HL-60/S4 (cell line): ENCODE measurements at regions not wholly inside any gene's neighbourhood (a gene's known extent, or its start where the extent isn't known, plus 50 kb on each side); places are given as distances from the start of the nearest gene placed in this dataset.
"Not testable (repeated sequence)": the region's sequence is repeated elsewhere in the genome, so short reads cannot be mapped to it uniquely, and the experiment has no call there.

ENCODE experiments used
- in situ Hi-C: fragments of 300-500 bp; cut with MboI; formaldehyde crosslinking; loops from 2 replicates; pipeline ENCODE4 v1.14.3; 2022; ENCODE audit warnings: low sequenced_read_pairs

- in situ Hi-C loops = no loop called here
Observed at GRCh38 chr1:181949500-181949899, 112.0 kb downstream of the ZNF648 start.

DNA sequence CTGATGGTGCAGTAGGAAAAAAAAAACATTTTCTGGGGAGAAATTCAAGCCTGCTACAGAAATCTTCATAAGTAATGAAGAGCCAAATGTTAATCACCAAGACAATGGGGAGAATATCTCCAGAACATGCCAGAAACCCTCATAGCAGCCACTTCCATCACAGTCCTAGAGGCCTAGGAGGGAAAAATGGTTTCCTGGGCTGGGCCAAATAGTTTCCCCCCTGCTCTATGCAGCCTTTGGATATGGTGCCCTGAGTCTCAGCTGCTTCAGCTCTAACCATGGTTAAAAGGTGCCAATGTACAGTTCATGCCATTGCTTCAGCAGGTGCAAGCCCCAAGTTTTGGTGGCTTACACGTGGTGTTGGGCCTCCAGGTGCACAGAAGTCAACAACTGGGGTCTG, 113.1 kb downstream of the ZNF648 start:
- in situ Hi-C loops = no loop called here

DNA sequence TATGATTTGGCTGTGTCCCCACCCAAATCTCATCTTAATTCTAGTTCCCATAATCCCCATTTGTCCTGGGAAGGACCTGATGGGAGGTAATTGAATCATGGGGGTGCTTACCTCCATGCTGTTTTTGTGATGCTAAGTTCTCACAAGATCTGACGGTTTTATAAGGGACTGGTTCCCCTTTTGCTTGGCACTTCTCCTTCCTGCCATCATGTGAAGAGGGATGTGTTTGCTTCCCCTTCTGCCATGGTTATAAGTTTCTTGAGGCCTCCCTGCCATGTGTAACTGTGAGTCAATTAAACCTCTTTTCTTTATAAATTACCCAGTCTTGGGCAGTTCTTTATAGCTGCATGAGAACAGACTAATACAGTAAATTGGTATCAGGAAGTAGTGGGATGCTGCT, 114.1 kb downstream of the ZNF648 start:
- in situ Hi-C loops = no loop called here

DNA sequence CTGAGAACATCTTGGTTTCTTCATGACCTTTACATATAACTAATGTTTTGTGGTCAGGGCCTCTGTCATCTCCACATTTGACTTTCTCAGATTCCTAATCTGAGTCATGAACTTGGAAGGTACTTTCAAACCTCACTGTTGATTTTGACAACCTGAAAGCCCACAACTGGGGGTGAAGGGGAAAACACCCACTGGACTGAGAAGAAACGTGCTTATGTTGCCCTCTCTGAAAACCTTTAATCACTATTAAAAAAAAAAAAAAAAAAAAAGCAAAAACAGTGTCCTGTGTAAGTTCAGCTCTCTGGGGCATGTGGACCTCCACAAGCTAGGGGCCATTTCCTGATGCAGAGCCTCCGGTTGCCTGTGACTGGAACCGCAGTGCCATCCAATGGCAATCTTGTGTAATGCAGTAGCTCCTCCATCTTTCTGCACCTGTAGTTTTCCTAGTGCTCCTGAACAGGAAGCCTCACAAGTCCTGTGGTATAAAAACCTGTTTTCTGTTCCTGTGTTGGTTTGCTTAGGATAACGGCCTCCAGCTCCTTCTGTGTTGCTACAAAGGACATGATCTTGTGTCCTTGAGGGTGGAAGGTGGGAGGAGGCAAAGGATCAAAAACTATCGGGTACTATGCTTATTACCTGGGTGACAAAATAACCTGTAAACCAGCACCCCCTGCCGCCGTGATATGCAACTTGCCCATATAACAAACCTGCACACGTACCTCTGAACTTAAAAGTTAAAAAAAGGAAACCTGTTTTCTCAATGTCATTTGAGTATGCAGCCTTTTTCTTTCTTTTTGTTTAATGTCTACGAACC, 124.5 kb downstream of the ZNF648 start:
- in situ Hi-C loops = loop anchor here (10.0 kb wide), 1 partner anchor 462 kb away; no protein-coding TSS in a partner anchor

GRCh38 chr1:181936269-181936668, 125.2 kb downstream of the ZNF648 start:
- in situ Hi-C loops = loop anchor here (10.0 kb wide), 1 partner anchor 461 kb away; no protein-coding TSS in a partner anchor

GRCh38 chr1:181931873-181932272, 129.6 kb downstream of the ZNF648 start:
- in situ Hi-C loops = loop anchor here (10.0 kb wide), 1 partner anchor 457 kb away; no protein-coding TSS in a partner anchor

DNA sequence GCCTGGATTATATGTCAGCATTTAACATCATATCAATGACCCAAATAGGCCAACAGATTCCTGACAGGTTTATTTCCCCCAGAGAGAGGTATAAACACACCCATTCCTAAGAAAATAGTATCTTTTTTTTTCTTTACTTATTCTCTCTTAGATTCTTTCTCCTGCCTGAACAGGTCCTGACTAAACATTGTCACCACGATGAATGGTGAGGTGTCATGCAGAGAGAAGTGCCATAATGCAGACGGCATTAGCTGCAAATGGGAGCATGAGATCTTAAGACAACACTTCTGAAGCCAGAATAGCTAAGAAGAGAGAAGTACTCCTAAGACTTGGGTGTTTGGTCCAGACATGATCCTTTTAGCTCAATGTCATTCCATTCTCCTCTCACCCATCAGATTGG, 131.3 kb downstream of the ZNF648 start:
- in situ Hi-C loops = loop anchor here (10.0 kb wide), 1 partner anchor 455 kb away; no protein-coding TSS in a partner anchor

- in situ Hi-C loops = no loop called here
Observed at GRCh38 chr1:181926697-181927096, 134.8 kb downstream of the ZNF648 start.

DNA sequence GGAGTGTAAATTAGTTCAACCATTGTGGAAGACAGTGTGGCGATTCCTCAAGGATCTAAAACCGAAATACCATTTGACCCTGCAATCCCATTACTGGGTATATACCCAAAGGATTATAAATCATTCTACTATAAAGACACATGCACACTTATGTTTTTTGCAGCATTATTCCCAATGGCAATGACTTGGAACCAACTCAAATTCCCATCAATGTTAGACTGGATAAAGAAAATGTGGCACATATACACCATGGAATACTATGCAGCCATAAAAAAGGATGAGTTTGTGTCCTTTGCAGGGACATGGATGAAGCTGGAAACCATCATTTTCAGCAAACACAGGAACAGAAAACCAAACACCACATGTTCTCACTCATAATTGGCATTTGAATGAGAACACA, 137.5 kb downstream of the ZNF648 start:
- in situ Hi-C loops = not testable (repeated sequence)

DNA sequence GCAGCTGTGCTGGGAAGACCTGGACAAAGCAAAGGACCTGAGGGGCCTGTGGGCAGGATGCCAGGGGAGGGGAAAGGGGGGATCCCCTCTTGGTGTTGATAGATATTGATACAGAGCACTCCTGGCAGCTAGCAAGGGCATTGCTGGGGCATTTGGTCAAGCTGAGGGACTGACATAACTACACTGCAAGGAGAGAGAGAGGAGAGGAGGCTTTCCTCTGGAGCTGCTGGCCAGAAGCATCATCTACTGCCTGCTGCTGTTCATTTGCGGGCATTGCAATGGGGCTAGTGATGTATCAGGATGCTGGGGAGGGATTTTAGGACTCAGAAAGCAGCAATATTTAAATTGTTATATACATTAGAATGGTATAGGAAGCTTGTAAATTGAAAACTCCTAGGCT, 142.0 kb downstream of the ZNF648 start:
- in situ Hi-C loops = no loop called here

DNA sequence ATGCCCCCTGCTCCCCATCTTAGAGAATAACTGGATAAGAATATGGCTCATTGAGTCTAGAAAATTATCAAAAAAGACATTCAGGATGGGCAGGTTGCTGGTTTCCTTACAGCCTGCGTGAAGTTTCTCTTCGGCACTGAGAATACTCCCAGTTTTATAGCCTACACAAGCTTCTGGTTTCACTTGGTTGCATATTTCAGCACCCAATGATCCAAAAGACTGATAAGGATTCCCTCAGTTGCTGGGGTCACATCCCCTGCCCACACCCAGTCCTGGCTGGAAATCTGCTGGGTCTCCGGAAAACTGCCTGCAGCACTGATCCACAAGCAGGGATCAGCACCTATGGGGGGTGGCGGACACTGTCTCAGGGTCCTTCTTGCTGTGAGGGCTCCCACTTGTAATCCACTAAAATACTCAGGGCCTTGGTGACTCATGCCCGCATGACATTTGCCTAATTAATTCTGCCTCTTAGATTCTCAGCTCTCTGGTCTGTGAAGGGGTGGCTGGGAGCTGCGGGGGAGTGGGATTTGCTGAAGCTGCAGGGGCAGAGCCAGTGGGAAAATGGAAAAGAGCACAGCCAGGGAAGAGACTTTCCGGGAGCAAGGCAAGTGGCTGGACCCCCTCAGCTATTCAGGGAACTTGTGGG, 142.5 kb downstream of the ZNF648 start:
- in situ Hi-C loops = no loop called here

DNA sequence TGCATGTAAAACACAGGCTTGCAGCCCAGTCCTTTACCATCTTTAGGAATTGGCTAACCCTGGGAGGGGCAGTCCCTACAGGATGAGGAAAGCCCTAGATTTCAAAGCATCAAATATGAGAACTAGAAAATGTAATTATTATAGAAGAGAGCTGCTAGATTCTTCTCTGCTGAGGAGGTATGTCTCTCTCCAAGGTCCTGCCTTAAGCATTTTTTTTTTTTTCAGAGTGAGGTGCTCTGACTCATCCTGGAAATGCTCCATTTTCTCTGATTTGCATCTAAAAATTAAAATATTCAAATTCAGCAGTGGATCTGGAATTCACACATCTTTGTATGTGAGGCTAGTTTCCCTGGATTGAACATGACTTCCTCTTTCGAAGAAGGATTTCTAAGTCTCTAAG, 149.8 kb downstream of the ZNF648 start:
- in situ Hi-C loops = no loop called here

GRCh38 chr1:181910905-181911304, 150.6 kb downstream of the ZNF648 start:
- in situ Hi-C loops = no loop called here

- in situ Hi-C loops = no loop called here
Observed at GRCh38 chr1:181909010-181909409, 152.5 kb downstream of the ZNF648 start.

DNA sequence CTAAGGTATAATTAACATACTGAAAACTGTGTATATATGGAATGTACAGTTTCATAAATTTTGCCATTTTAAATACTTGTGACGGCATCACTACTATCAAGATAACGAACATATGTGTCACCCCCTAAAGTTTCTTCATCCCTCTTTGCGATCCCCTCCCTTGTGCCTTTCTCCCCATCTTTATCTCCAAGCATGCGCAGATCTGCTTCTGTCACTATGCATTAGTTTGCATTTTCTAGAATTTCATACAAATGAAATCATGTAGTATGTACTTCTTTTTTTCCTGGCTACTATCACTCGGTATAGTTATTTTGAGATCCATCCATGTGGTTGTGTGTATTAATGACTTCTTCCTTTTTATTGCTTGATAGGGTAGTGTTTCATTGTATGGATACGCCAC, 154.9 kb downstream of the ZNF648 start:
- in situ Hi-C loops = no loop called here

GRCh38 chr1:181905944-181906597, 155.4 kb downstream of the ZNF648 start:
- in situ Hi-C loops = no loop called here

GRCh38 chr1:181898773-181899172, 162.7 kb downstream of the ZNF648 start:
- in situ Hi-C loops = no loop called here

DNA sequence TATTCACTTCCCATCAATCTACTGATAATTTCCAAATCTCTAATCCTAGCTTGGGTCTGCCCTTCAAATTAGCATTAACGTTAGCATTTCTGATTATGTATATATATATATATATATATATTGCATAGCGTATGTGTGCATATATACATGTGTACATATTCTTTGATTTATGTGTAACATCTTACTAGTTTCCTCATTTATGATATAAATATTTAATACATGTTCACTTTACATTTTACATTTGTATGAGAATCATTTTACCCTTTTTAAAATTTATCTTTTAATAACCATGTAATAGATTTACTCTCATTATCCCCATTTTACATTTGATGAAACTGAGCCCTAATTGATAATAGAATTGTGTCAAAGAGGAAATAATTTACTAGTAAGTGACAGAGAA, 164.7 kb downstream of the ZNF648 start:
- in situ Hi-C loops = no loop called here

DNA sequence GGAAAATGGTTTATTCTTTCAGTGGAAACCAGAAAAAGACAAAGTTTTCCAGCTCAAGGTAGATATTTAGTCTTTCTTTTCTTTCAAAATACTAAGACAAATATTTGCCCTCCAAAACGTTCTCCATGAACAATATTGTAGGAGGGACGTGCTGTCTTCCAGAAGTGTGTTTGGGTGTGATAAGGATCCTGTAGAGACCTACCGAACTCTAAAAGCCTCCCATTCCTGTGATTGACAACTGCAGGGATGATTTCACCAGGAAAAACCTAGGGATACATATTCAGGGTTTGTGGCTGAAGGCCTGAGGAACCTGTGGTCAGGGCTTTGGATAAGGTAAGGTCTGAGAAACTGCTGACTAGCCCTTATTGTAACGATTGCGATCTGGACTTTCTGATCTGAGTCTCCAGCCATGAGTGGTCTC, 167.1 kb downstream of the ZNF648 start:
- in situ Hi-C loops = no loop called here

DNA sequence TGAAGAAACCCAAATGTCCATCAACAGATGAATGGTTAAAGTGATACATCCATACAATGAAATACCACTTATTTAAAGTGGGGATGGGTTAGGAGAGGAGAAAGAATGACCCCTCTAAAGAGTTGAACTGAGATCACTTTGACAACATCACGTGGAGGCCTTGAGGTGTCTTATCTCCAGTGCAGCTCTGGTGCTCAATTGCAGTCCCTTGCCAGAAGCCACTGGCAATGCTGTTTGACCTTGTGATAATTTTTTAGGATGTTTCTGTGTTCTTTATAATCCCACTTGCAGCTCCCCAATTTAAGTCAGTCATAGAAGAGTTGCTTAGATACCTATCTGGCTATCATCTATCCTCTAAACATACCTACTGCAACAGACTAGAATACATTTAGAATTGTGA, 167.6 kb downstream of the ZNF648 start:
- in situ Hi-C loops = no loop called here

DNA sequence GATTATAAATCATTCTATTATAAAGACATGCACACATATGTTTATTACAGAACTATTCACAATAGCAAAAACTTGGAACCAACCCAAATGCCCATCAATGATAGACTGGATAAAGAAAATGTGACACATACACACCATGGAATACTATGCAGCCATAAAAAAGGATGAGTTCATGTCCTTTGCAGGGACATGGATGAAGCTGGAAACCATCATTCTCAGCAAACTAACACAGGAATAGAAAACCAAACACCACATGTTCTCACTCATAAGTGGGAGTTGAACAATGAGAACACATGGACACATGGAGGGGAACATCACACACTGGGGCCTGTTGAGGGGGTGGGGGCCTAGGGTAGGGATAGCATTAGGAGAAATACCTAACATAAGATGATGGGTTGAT, 168.4 kb downstream of the ZNF648 start:
- in situ Hi-C loops = not testable (repeated sequence)

GRCh38 chr1:181872562-181872961, 188.9 kb downstream of the ZNF648 start:
- in situ Hi-C loops = no loop called here
